ENCODE measurements at regions not wholly inside any gene's neighbourhood (a gene's known extent, or its start where the extent isn't known, plus 50 kb on each side); places are given as distances from the start of the nearest gene placed in this dataset.
"Not testable (repeated sequence)": the region's sequence is repeated elsewhere in the genome, so short reads cannot be mapped to it uniquely, and the experiment has no call there.

DNA sequence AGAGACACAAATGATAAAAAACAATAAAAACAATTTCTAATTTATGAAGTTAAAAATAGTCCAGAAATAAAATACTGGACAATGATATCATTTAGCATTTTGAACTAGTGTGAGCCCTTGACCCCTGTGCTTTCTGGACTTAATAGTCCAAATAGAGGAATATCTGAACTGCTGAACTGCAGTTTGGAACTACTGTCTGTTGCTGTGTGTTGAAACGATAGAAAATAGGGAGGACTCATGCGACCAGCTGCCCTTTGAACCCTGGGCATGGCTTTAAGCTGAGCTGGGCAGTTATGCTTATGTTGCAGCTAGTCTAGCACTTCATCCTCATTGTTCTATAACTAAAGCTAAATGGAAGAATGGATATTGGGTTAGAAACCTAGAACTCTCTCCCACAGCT lies 99.5 kb downstream of the FMR1NB start:
- DNase-seq, result no peak

DNA sequence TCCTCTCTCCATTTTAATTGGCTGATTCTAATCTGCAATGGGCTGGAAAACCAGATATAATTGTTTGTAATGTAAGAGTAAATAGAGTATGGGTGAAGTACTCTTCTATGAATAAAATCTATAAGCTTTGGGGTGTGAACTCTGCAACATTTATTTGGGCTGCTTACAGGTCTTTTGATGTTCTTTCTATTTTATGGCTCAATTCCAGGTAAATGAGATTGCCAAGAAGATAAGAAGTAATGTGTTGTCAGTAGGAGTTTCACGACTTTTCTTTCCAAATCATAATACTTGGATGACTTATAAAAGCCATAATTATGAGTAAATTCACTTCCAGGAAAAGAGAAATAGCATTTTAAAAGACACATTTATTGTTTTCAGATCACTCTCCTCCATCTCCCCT lies 103.5 kb downstream of the FMR1NB start:
- no peak for DNase-seq

DNA sequence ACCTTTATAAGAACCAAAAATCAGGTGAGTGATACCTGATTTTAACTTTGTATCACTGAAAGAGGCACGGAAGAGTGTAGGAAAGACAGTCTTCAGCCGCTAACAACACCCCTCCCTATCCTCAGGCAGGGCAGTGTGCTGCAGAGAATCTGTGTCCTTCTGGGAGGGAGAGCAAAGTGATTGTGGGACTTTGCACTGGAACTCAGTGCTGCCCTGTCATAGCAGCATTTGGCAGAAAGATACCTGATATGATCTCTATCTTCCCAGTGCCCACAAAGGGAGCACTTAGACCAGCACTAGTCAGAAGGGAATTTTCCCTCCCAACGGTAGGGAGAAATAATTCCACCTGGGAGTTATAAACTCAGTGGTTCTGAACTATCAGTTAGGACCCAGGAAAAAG lies 139.0 kb downstream of the FMR1NB start:
- no peak for DNase-seq

DNA sequence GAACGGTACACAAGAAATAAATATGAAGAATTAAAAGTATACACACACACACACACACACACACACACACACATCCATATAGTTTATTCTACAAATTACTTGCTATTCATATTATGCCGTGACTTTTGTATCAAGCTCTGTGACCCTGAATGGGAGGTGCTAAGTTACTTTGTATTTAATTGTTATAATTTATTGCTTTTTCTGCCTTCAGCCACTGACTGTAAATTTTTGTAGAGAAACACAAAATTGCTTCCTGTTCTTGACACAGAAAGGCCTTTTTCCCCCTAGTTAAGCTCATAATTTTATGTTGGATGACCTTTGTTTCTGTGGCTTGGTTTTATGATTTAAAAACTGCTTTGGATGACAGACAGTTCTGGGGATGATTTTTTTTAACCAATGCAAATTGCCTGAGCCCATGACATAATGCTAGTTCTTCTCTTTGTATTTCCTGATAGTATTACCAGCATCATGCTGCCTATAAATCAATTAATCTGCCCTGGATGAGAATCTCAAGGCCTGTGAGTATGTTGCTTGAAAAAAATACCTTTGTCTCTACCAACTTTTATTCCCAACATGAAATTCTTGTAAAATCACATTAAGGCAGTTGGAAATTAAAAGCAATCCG lies 140.0 kb downstream of the FMR1NB start:
- DNase-seq, result no peak

DNA sequence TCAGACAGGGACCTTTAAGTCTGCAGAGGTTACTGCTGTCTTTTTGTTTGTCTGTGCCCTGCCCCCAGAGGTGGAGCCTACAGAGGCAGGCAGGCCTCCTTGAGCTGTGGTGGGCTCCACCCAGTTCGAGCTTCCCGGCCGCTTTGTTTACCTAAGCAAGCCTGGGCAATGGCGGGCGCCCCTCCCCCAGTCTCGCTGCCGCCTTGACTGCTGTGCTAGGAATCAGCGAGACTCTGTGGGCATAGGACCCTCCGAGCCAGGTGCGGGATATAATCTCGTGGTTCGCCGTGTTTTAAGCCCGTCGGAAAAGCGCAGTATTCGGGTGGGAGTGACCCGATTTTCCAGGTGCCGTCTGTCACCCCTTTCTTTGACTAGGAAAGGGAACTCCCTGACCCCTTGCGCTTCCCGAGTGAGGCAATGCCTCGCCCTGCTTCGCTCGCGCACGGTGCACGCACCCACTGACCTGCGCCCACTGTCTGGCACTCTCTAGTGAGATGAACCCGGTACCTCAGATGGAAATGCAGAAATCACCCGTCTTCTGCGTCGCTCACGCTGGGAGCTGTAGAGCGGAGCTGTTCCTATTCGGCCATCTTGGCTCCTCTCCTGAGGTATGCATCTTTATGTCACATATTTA lies 147.9 kb downstream of the FMR1NB start:
- not testable (repeated sequence) for DNase-seq

DNA sequence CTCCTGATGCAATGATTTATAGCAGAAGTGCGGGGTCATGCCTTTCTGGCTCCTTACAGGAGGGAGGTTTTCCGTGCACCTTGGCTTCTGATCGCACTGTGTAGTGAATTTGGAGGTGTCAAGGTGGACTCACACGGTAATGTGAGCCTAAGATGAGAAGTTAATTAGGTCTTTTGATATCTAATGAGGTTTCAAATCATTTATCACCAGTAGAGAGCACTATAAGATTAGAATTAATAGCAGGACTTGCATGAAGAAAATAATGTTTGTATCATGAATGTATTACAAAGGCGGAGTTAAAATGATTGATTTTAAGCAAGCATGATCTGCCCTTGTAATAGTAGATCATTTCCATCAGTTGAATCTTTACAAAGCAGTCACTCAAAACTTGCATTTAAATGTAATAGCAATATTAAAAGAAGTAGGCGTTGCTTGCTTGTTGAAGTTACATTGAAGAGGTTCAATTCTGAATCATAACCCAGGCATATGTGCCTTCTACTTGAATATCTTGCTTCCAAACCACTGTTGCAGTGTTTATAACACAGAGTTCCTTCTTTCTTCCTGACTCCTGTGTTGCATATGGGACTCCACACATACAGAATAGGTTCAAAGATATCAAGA lies 152.1 kb downstream of the FMR1NB start:
- DNase-seq, result no peak

DNA sequence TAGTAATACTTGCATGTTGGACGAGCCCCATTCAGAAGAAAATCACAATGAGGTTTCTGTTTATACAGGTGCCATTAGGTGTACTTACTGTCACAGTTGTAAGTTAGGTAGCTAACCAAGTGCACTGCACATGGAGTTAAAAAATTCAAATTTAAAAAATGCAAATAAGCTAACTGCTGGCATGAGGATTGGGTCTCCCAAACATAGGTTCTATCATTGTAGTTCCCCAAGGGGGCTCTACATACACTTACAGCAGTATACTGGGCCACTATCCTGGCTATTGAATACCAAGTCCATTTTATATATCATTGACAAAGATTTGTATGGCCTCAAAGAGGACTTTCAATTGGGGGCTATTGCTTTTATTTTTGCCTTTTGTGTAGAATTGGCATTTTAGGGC lies 153.4 kb downstream of the FMR1NB start:
- DNase-seq, result no peak

DNA sequence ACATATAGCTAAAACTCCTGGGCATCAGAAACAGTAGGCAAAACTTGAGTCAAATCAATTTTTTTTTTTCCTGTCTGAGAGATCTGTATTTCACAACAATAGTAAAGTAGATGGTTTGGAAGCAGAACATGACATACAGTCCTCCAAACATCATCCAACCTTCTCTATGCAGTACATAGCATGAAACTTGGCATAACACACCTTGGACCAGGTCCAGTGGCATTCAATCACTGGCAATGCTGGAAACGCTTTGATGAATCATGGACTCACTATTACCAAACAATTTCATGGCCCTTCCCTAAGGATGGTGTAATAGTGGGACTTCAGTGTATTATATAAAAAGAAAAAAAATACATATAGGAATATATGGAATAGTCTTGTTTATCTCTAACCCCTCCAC lies 154.6 kb downstream of the FMR1NB start:
- no peak for DNase-seq

DNA sequence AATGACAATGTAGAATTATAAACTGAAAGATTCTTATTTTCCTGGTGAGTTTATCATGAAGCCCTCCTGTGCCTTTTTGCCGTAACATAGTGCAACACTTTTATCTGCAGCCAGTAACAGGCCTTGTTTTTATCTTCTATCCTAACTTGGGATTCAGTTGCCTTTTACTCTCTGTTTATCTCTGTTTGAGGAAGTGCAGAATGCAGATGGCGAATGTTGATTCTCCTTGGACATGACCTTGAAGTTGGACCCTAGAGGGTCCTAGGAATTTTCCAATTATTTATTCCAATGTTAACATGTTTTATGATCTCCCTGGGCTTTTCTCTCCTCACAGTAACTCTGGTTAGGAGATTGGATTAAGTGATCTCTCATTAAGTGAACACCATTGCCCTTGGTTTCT lies 165.0 kb downstream of the FMR1NB start:
- DNase-seq, result no peak

DNA sequence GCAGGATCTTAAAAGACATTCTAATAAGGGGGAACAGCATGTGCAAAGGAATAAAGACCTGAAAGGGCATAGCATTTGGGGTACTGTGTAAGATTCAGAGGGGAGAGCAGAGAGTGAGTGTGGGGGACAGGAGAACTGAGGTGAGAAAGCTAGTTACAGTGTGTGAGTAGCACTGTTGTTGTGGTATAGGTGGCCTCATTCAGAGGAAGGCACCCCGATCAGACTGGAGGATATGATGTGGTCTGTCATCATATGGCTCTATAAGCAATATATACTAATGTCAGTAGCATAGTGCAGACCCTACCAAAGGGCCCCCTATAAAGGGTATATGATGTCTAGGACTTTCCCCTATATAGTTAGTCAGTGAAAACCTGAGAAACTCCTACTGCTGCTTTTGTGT lies 175.8 kb downstream of the FMR1NB start:
- no peak for DNase-seq

DNA sequence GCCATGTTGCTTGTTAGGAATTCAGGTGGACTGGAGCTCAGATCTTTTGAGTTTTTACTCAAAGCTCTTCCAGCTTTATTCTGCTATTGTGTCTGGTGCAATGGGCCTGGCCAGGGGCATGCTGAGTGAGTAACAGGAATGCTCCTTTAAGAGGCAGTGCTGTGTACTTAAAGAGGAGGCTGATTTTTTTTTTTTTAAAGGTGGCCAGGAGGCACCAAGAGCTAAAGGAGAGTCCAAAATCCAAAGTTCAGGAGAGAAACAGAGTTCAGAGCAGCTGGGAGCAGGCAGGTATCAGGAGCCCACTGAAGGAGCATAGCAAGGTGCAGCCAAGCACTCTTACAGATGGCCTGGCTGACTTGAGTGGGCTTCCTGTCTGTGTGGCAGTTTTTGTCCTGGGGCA lies 178.7 kb downstream of the FMR1NB start:
- DNase-seq, result no peak

DNA sequence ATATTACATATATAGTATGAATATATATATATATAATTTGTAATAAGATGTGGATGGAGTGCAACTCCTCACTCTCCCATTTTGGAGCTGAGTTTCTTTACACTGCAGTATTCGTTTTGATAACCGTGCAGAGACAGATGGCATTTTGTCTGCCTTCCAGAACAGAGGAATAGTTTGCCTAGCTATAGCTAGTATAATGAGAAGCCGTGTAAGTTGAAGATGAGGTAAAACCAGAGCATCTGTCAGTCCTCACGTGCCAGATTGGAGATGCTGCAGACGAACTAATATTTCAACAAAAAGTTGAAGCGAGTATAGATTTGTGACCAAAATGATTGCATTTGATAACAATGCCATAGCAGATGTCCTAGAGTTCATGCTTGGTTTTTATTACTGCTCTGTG lies 180.6 kb downstream of the FMR1NB start:
- DNase-seq, result no peak

DNA sequence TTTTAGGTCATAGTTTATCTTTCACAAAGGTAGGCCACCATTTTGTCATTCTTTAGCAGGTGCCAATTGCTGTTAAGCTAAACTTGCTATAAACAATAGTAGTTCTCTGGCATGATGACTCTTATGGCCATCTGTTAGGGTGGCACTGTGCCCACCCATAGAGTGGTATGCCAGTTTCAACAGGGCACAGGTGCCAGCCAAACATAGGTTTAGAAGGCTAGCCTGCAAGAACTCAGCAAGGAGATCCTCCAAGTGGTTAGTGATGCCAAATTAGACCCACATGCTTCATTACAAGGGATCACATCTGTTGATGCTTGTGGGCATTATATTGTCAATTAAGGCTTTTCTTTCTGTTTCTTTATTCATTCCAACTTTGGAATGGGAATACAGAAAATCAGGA lies 204.5 kb downstream of the FMR1NB start:
- no peak for DNase-seq

DNA sequence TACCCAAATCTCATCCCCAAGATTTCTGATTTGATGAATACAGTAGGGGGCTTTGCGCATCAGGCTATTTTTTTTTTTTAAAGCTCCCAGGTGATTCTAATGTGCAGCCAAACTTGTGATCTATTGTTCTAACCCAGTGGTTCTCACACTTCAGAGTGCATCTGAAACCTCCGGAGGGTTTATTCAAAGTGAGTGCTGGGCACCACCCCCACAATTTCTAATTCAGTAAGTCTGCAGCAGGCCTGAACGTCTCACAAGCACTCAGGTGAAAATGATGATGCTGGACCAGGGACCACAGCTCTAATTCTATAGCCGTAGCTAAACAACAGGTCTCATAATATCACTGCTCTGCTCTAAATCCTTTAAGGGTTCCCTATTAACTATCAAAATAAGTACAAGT lies 211.4 kb downstream of the FMR1NB start:
- DNase-seq, result no peak

DNA sequence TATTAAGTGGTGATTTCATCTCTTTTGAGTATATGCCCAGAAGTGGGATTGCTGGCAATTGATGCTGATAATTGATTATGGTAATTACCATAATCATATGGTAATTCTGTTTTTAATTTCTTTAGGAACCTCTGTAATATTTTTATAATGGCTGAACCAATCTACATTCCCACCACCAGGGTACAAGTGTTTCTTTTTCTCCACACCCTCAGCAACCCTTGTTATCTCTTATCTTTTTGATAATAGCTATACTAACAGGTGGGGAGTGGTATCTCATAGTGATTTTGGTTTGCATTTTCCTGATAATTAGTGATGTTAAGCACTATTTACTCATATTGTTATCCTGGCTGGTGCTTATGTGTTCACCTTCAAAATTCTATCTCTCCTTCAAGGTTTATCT lies 212.6 kb downstream of the FMR1NB start:
- DNase-seq, result no peak

DNA sequence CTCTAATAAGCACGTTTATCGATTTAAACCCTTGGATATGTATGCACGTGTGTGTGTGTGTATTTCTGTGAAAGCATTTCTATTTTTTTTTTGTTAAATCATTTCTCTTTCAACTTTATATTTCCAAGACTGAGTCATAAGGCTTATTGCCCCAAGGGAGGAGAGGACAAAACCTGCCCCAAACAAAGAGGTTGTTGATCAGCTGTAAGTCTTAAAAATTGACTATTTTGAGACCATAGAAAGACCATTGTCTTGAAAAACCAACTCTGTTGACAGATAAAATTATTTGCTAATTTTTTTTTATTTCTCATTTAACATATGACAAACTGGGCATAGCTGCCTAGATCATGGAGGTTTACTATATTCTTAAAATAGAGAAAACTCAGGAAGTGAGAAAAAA lies 222.4 kb downstream of the FMR1NB start:
- DNase-seq, result no peak

DNA sequence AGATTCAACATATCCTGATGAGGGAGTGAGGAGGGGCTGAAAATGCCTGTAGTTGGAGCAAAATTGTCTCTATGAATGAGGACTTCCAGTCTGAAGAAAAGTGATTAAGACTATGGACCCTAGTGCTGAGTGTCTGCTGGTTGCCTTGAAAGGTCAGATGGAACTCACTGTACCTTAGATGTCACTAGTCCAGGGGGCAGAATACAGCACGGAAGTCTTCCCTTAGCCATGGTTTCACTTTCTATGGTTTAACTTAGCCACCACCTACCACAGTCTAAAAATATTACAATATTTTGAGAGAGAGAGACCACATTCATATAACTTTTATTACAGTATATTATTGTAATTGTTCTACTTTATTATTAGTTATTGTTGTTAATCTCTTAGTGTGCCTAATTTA lies 223.1 kb downstream of the FMR1NB start:
- no peak for DNase-seq

DNA sequence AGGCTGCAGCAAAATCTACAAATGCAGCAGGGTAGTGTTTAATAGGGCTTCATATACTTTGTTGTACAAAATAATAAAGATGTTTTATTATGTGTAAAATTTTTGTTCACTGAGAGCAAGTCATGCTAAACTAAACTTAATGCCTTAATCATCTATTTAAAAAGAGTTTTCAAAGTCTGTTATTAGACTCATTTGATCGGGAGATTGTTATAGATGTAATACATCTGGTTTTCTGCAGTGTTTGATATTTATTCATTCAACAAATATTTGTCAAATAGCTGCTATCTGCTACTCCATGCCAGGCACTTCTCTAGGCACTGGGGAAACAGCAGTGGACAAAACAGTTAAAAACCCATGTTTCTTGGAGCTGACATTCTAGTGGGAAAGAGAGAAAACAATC lies 233.6 kb downstream of the FMR1NB start:
- no peak for DNase-seq

DNA sequence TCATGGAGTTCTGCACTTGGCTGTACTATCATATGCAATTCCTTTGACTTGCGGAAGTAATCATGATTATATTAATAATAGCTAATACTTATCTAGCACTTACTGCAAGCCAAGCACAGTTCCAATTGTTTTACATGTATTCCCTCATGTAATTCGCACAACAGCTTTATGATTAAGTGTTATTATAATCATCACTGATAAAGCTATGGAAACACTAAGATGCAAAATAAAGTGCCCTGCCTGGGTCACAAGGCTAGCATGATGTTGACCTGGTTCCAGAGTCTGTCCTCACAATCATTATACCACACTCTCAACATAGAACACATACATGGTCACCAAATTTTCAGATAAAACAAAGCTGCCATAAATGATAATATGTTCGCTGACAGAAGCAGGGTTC lies 234.6 kb downstream of the FMR1NB start:
- no peak for DNase-seq

DNA sequence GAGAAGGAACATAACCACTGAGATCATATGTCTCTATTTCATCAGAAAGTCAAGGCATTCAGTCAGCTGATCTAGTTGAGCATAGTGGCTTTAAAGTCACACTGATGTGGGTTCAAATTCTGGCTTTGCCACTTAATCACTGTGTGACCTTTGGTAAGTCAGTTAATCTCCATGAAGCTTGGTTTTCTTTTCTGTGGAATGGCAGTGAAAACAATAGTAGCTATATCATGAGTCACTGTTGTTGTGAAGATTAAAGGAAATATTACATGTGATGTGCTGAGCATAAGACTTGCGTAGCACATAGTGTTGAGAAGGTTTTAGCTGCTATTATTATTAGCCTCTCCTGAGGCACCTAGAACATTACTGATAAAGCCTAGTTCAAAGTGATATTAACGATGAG lies 242.2 kb downstream of the FMR1NB start:
- DNase-seq, result no peak

DNA sequence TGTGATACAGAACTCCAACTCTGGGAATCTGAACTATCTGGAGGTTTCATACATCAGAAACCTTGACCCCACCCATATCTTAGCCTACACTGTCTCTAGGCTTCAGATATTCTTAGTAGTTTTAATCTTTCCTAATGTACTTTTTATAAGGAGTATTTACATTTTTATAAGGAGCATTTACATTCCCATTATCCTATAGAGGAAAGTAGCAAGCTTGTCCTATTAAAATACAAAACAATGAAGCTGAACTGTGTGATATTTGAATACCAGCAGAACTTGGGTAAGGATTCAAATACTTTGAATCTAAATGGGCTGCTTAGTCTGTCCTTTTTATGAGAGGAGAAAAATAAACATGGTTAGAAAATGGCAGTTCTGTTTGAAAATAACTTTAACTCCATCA lies 247.4 kb downstream of the FMR1NB start:
- no peak for DNase-seq

DNA sequence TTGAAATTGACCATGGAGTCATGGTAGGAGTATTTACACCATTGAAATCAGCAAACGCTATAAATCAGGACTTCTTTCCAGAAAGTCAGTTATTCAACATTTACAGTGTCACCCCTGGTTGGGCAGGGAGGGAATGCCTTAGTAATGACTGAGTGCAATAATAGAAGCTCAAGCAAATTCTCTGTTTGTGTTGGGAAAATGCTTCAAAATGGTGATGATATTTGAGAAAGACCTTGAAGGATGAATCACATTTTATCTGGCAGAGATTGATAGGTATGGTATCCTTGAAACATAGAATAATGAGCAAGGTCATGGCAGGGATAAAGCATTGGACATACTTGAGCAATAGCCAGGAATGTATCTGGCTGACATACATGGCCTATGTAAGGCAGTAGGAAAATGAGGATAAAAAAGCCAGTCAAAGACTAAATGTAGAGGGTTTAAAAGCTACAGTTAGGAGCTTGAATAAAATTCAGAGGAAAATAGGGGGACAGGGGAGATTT lies 248.7 kb downstream of the FMR1NB start:
- DNase-seq, result no peak

DNA sequence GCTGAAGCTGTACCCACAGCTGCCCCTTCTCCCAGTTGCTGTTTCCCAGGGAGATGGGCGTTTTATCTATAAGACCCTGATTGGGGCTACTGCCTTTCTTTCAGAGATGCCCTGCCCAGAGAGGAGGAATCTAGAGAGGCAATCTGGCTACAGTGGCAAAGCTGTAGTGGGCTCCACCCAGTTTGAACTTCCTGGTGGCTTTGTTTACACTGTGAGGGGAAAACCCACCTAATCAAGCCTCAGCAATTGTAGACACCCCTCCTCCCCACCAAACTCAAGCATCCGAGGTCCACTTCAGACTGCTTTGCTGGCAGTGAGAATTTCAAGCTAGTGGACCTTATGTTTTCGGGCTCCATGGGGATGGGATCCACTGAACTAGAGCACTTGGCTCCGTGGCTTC lies 240.4 kb upstream of the AFF2 start:
- no peak for DNase-seq

DNA sequence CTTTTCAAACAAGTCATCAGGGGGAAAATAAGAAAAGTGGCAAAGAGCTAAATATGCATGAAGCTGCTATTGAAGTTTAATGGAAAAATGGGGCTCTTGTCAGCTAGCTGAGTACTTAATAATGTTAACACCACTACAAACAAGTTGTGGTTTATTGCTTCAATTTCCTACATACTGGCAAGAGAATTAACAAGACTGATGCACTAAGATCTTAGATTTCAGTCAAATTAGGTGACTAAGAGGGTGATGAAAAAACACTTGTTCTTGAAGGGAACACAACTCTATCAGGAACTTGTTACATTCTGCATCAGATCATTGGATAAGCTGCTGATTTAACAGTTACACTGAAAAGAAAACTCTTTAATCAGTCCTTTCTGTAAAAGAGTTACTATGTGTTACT lies 234.6 kb upstream of the AFF2 start:
- DNase-seq, result no peak

DNA sequence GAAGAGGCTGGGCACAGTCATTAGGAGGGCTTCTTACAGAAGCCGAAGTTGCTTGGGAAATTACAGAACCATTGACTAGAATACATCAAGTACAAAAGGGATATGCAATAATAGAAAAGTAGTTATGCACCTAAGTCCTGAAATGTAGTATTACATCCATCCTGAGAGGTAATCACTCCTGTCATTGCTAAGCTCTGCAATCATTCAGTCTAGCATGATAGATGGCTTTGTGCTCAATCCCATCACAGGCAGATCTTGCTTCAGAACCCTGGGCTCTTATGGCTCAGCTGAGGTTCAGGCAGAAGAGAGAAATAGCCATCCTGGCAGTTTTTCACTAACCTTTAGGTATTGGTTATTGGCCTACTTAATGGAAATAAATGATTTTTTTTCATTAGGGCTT lies 231.7 kb upstream of the AFF2 start:
- no peak for DNase-seq
